Adrenal gland (tissue), 9 donors: ENCODE measurements at regions not wholly inside any gene's neighbourhood (a gene's known extent, or its start where the extent isn't known, plus 50 kb on each side); places are given as distances from the start of the nearest gene placed in this dataset.
"Not testable (repeated sequence)": the region's sequence is repeated elsewhere in the genome, so short reads cannot be mapped to it uniquely, and the experiment has no call there.

ENCODE experiments used
- DNase-seq, 7 donors: peaks; one replicate each; pipeline ENCODE4 v3.0.0-alpha.2; 2019 to 2020
- H3K27ac ChIP-seq, 5 donors: fragments of 200-600 bp; sonication (generic) in 4 of 5; 1 replicate in 3 of 5; 2 replicates in 2 of 5; pipeline versions ENCODE4 v1.5.1 to v1.8.0; 2016 to 2020; ENCODE audit warnings: mild to moderate bottlenecking in 1 of 5
- H3K27me3 ChIP-seq: fragments of 200-600 bp; 2 replicates; pipeline ENCODE4 v1.8.0; 2021
- H3K36me3 ChIP-seq, 2 donors: fragments of 200-600 bp; replicated peaks in 1 of 2; 1 replicate in 1 of 2; 2 replicates in 1 of 2; pipeline versions ENCODE4 v1.5.1 to v1.8.0; 2018 to 2022
- H3K4me1 ChIP-seq, 2 donors: fragments of 200-600 bp; replicated peaks in 1 of 2; 1 replicate in 1 of 2; 2 replicates in 1 of 2; pipeline versions ENCODE4 v1.5.1 to v1.8.0; 2018 to 2021
- H3K4me3 ChIP-seq, 4 donors: fragments of 200-600 bp; sonication (generic) in 3 of 4; one replicate each; pipeline ENCODE4 v1.5.1; 2016 to 2018
- H3K9me3 ChIP-seq, 3 donors: fragments of 200-600 bp; sonication (generic) in 1 of 3; replicated peaks in 1 of 3; 1 replicate in 2 of 3; 2 replicates in 1 of 3; pipeline versions ENCODE4 v1.5.1 to v1.8.0; 2016 to 2021
- CTCF ChIP-seq, 6 experiments: fragments of 450-650 bp in 4 of 6; fragments of 200-600 bp in 2 of 6; sonication (generic) in 1 of 6; IDR thresholded peaks; 1 replicate in 5 of 6; 2 replicates in 1 of 6; pipeline versions ENCODE4 v1.5.1 to v1.8.0; 2016 to 2021; ENCODE audit warnings: antibody characterized with exemption in 6 of 6, mild to moderate bottlenecking in 2 of 6, moderate library complexity in 1 of 6
- POLR2A ChIP-seq, 2 donors: fragments of 450-650 bp; IDR thresholded peaks; one replicate each; pipeline ENCODE4 v1.6.1; 2017; ENCODE audit warnings: antibody characterized with exemption in 2 of 2, mild to moderate bottlenecking in 2 of 2, moderate library complexity in 1 of 2
- whole genome bisulfite sequencing, 4 donors: extraction: QIAGEN DNeasy Blood & Tissue Kit in 2 of 4; methylation state at CpG; one replicate each; pipeline versions ENCODE4 v1.1.5 to v1.1.7; 2013 to 2017; 5-methylcytosine and 5-hydroxymethylcytosine counted together
- intact Hi-C, 2 donors: fragments of 100-400 bp; cut with DNase I; formaldehyde crosslinking; loops; one replicate each; pipeline versions ENCODE4 v1.14.1 to v1.15.0; 2022 to 2023
- donor health status: healthy with polysubstance abuse.
- donor health status: Bipolar disorder and iron deficiency.
- donor health status: DM: yes; HTN: yes; CAD: no.
- donor health status: DM: no; HTN: no; CAD: no.
- donor health status: DM: no; HTN: no; CAD: no.

DNA sequence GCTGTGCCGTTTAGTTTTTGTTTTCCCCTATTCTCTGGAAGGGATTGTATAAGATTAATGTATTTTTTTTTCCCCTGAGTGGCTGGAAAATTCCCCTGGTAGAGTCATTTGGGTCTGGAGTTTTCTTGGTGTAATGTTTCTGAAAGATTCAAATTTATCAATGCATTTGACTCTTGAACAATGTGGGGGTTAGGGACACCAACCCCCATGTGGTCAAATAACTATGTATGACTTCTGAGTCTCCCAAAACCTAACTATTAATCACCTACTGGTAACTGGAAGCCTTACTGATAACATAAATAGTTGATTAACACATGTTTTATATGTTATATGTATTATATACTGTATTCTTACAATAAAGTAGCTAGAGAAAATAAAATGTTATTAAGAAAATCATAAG is 220.1 kb upstream of the PDE3A start:
- DNase-seq, result no peak
- WGBS, 4 donors, result 49 to 54% (median 52%) methylated on average over 1 of the region's 1 CpG
- Histone ChIP-seq H3K27ac (no peak overlapping the region), H3K4me3 (no peak overlapping the region), H3K27me3 (no peaks in the 10 kb centered on the region), H3K4me1 (no peaks in the 10 kb centered on the region), H3K36me3 (no peaks in the 10 kb centered on the region), H3K9me3 (no peaks in the 10 kb centered on the region)
- no peak for TF ChIP-seq CTCF (IDR thresholded peaks at IDR 0.05)
- TF ChIP-seq POLR2A (IDR thresholded peaks at IDR 0.05), result no peak
- intact Hi-C loops, result no loop called here

GRCh38 chr12:20150835-20151422 is 217.4 kb upstream of the PDE3A start:
- no peak for TF ChIP-seq POLR2A (IDR thresholded peaks at IDR 0.05)
- no peak for TF ChIP-seq CTCF (IDR thresholded peaks at IDR 0.05)
- whole genome bisulfite sequencing, 4 donors, result 58 to 65% (median 60%) methylated on average over 6 of the region's 6 CpGs
- Histone ChIP-seq H3K4me1 (no peaks in the 10 kb centered on the region), H3K4me3 (no peak overlapping the region), H3K27me3 (no peaks in the 10 kb centered on the region), H3K9me3 (no peaks in the 10 kb centered on the region), H3K36me3 (no peaks in the 10 kb centered on the region), H3K27ac (no peak overlapping the region)
- intact Hi-C loops, result no loop called here
- no peak for DNase-seq

GRCh38 chr12:20154052-20154451 is 214.3 kb upstream of the PDE3A start:
- no peak for DNase-seq
- Histone ChIP-seq H3K27me3 (no peaks in the 10 kb centered on the region), H3K27ac (no peak overlapping the region), H3K9me3 (no peaks in the 10 kb centered on the region), H3K36me3 (no peaks in the 10 kb centered on the region), H3K4me1 (no peaks in the 10 kb centered on the region), H3K4me3 (no peak overlapping the region)
- 79 to 85% (median 84%) methylated on average over 1 of the region's 1 CpG for WGBS, 4 donors
- intact Hi-C loops, result no loop called here
- TF ChIP-seq POLR2A (IDR thresholded peaks at IDR 0.05) (no peak), CTCF (IDR thresholded peaks at IDR 0.05) (no peak)

GRCh38 chr12:20155374-20155773 is 213.0 kb upstream of the PDE3A start:
- Histone ChIP-seq H3K9me3 (no peaks in the 10 kb centered on the region), H3K4me3 (no peak overlapping the region), H3K27me3 (no peaks in the 10 kb centered on the region), H3K27ac (no peak overlapping the region), H3K4me1 (no peaks in the 10 kb centered on the region), H3K36me3 (no peaks in the 10 kb centered on the region)
- intact Hi-C loops, result no loop called here
- DNase-seq, result no peak
- TF ChIP-seq POLR2A (IDR thresholded peaks at IDR 0.05) (no peak), CTCF (IDR thresholded peaks at IDR 0.05) (no peak)
- 67 to 83% (median 75%) methylated on average over 1 of the region's 1 CpG for WGBS, 4 donors

GRCh38 chr12:20160899-20161298 is 207.4 kb upstream of the PDE3A start:
- H3K4me1 ChIP-seq, DNase-seq, H3K27me3 ChIP-seq, H3K36me3 ChIP-seq, H3K4me3 ChIP-seq, H3K9me3 ChIP-seq, intact Hi-C loops, H3K27ac ChIP-seq: not testable (repeated sequence)
- WGBS, 4 donors, result 53 to 59% (median 58%) methylated on average over 2 to 4 of the region's 4 CpGs; no CpG with 5 or more reads in 1 of the 4 donors
